Epithelial cell of esophagus (primary cell): ENCODE measurements at regions not wholly inside any gene's neighbourhood (a gene's known extent, or its start where the extent isn't known, plus 50 kb on each side); places are given as distances from the start of the nearest gene placed in this dataset.
A peak's percentile ranks its signal among the peaks of the same experiment; 100 is the strongest.
"Not testable (repeated sequence)": the region's sequence is repeated elsewhere in the genome, so short reads cannot be mapped to it uniquely, and the experiment has no call there.

Source experiments
- DNase-seq: peaks from one replicate; pipeline ENCODE4 v3.0.0; 2010; ENCODE audit warnings: low read depth
- H3K4me3 ChIP-seq: 2 replicates; pipeline ENCODE4 v1.5.1; 2011; ENCODE audit warnings: mild to moderate bottlenecking, low read length, control low read depth
- TF ChIP-seq, protein P1 (sequence below): IDR thresholded peaks from 2 replicates; pipeline ENCODE4 v1.5.1; 2011; ENCODE audit warnings: low read depth, mild to moderate bottlenecking, low read length, control low read depth, inconsistent platforms; ENCODE audit not compliant: insufficient read depth; ENCODE audit errors: missing control alignments

DNA sequence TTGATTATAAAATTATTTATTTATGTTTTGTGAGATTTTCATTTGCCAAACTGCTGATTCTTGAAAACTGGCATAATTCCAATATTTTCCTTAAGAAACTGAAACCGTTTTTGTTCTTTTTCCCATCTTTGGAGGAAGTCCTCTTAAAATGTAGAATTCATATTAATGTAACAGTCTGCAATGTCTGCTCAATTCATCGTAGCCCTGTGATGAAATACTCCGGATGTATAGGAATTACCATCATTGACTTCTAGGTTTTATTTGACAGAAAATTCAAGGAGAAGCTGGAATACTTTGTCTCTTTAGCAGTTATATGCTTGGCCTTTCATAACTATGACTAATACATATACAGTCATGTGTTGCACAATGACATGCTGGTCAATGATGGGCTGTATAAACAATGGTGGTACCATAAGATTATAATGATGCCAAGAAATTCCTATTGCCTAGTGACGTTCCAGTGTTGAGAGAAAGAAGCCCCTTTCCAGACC lies 185.0 kb upstream of the GPRIN3 start:
- DNase-seq, result peak; percentile 72

DNA sequence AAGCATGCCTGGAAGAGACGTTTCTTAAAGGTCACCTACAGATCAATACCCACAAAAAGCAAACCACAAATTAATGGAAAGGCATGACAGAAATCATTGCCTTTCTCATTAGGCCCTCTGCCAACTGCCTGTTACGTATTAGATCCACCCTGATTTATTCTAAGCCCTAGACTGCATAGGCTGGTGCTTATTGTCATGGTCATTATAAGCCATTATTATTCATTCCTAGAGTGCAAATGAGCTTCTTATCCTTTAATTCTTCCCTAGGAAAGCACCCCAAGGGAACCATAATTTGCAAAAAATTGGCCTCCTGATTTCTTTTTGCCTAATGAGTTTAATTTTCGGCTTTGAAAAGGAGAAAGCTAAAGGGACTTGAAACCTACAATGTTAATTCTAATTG lies 184.2 kb upstream of the GPRIN3 start:
- no peak for DNase-seq
- H3K4me3 ChIP-seq, result no peak overlapping the region
- TF ChIP-seq, protein P1, sequence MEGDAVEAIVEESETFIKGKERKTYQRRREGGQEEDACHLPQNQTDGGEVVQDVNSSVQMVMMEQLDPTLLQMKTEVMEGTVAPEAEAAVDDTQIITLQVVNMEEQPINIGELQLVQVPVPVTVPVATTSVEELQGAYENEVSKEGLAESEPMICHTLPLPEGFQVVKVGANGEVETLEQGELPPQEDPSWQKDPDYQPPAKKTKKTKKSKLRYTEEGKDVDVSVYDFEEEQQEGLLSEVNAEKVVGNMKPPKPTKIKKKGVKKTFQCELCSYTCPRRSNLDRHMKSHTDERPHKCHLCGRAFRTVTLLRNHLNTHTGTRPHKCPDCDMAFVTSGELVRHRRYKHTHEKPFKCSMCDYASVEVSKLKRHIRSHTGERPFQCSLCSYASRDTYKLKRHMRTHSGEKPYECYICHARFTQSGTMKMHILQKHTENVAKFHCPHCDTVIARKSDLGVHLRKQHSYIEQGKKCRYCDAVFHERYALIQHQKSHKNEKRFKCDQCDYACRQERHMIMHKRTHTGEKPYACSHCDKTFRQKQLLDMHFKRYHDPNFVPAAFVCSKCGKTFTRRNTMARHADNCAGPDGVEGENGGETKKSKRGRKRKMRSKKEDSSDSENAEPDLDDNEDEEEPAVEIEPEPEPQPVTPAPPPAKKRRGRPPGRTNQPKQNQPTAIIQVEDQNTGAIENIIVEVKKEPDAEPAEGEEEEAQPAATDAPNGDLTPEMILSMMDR, result no peak

More for the DNA sequence above, 185.0 kb upstream of the GPRIN3 start:
- TF ChIP-seq, protein P1, result no peak
- no peak overlapping the region for H3K4me3 ChIP-seq

- not testable (repeated sequence) for DNase-seq, H3K4me3 ChIP-seq
Observed at GRCh38 chr4:89489921-89490431, 182.4 kb upstream of the GPRIN3 start.

GRCh38 chr4:89489338-89489771 lies 181.8 kb upstream of the GPRIN3 start:
- TF ChIP-seq, protein P1, result no peak
- no peak for DNase-seq
- no peak overlapping the region for H3K4me3 ChIP-seq

- no peak for DNase-seq
- H3K4me3 ChIP-seq, result no peak overlapping the region
- TF ChIP-seq, protein P1, result no peak
Observed at GRCh38 chr4:89488736-89489135, 181.1 kb upstream of the GPRIN3 start.

GRCh38 chr4:89486673-89487072 lies 179.1 kb upstream of the GPRIN3 start:
- TF ChIP-seq, protein P1, result no peak
- DNase-seq, result no peak
- H3K4me3 ChIP-seq, result no peak overlapping the region

GRCh38 chr4:89486042-89486441 lies 178.4 kb upstream of the GPRIN3 start:
- TF ChIP-seq, protein P1, result peak; percentile 28
- H3K4me3 ChIP-seq, result no peak overlapping the region
- peak; percentile 28 for DNase-seq
